ENCODE measurements at regions not wholly inside any gene's neighbourhood (a gene's known extent, or its start where the extent isn't known, plus 50 kb on each side); places are given as distances from the start of the nearest gene placed in this dataset.
"Not testable (repeated sequence)": the region's sequence is repeated elsewhere in the genome, so short reads cannot be mapped to it uniquely, and the experiment has no call there.

DNA sequence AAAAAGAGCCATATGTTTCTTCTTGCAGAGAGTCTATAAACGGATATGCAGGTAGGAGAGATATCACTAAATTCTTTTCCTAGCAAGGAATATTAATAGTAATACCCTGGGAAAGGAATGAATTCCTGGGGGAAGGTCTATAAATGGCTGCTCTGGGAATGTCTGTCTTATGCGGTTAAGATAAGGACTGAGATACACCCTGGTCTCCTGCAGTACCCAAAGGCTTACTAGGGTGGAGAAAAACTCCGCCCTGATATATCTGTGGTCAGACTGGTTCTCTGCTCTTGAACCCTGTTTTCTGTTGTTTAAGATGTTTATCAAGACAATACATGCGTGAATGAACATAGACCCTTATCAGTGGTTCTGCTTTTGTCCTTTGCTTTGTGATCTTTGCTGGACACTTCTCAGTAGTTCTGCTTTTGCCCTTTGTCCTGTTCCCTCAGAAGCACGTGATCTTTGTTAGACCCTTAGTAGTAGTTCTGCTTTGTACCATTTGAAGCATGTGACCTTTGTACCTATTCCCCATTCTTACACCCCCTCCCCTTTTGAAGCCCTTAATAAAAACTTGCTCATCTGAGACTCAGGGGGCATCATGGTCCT lies 173.1 kb upstream of the CCZ1B start:
- DNase-seq; H3K9me3 ChIP-seq (replicated peaks in 1 of 3); intact Hi-C loops (cut with DNase I); H3K4me1 ChIP-seq (replicated peaks in 1 of 2); H3K4me3 ChIP-seq; H3K27ac ChIP-seq; H3K36me3 ChIP-seq (replicated peaks in 1 of 2); H3K27me3 ChIP-seq: not testable (repeated sequence)
- WGBS, 4 donors: 70 to 84% (median 78%) methylated on average over 5 of the region's 5 CpGs

DNA sequence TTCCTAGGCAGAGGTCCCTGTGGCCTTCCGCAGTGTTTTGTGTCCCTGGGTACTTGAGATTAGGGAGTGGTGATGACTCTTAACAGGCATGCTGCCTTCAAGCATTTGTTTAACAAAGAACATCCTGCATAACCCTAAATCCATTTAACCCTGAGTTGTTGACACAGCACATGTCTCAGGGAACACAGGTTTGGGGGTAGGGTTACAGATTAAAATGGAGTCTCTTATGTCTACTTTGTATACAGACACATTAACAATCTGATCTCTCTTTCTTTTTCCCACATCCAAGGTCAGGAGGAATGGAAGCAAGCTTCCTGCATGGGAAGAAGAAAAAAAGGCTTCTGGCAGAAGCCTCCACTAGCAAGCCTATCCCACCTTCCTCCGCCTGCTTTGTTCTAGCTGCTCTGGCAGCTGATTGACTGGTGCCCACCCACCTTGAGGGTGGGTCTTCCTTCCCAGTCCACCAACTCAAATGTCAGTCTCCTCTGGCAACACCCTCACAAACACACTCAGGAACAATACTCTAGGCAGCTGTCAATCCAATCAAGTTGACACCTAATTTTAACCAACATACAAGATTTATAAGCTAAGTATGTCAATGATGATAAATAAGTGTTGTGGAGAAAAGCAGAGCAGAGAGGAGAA lies 176.5 kb upstream of the CCZ1B start:
- Histone ChIP-seq H3K9me3 (replicated peaks in 1 of 3) (no peaks in the 10 kb centered on the region), H3K36me3 (replicated peaks in 1 of 2) (no peaks in the 10 kb centered on the region), H3K27ac (no peak overlapping the region), H3K27me3 (no peaks in the 10 kb centered on the region), H3K4me1 (replicated peaks in 1 of 2) (no peaks in the 10 kb centered on the region), H3K4me3 (no peak overlapping the region)
- DNase-seq: no peak
- 77 to 93% (median 80%) methylated on average over 1 to 2 of the region's 2 CpGs for WGBS, 4 donors
- no peak for TF ChIP-seq POLR2A (IDR thresholded peaks at IDR 0.05)
- TF ChIP-seq CTCF (IDR thresholded peaks at IDR 0.05): no peak
- intact Hi-C loops (cut with DNase I): no loop called here

DNA sequence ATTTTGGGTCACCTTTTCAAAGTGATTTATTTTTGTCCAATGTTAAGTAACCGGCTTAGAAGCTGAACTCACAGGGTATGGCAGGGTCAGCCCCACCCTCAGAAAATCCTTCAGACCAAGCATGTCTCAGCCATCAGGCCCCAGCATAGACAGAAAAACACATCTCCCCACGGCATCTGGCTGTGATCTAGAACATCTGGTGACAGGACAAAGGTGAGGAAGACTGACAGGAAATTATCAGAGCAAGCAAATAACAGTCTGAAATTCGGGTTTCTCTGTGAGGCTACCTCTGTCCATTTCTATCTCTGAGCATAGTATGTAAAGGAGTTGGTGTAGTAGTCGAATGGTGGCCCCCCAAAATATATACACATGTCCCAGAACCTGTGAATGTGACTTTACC lies 177.0 kb upstream of the C1GALT1 start:
- Histone ChIP-seq H3K27ac (no peak overlapping the region), H3K36me3 (replicated peaks in 1 of 2) (no peaks in the 10 kb centered on the region), H3K4me1 (replicated peaks in 1 of 2) (no peaks in the 10 kb centered on the region), H3K4me3 (no peak overlapping the region), H3K9me3 (replicated peaks in 1 of 3) (no peaks in the 10 kb centered on the region), H3K27me3 (no peaks in the 10 kb centered on the region)
- 52 to 61% (median 55%) methylated on average over 4 of the region's 4 CpGs for WGBS, 4 donors
- DNase-seq: no peak
- TF ChIP-seq CTCF (IDR thresholded peaks at IDR 0.05): no peak
- TF ChIP-seq POLR2A (IDR thresholded peaks at IDR 0.05): no peak
- intact Hi-C loops (cut with DNase I): no loop called here

- H3K27me3 ChIP-seq; intact Hi-C loops (cut with DNase I); H3K4me3 ChIP-seq; H3K36me3 ChIP-seq (replicated peaks in 1 of 2); H3K27ac ChIP-seq; H3K4me1 ChIP-seq (replicated peaks in 1 of 2); DNase-seq; H3K9me3 ChIP-seq (replicated peaks in 1 of 3): not testable (repeated sequence)
- 88 to 94% (median 91%) methylated on average over 1 to 2 of the region's 2 CpGs for WGBS, 4 donors
Observed at GRCh38 chr7:7005949-7006348, 176.4 kb upstream of the C1GALT1 start.

GRCh38 chr7:7011241-7011640 lies 171.1 kb upstream of the C1GALT1 start:
- H3K27ac ChIP-seq; H3K9me3 ChIP-seq (replicated peaks in 1 of 3); H3K4me1 ChIP-seq (replicated peaks in 1 of 2); H3K27me3 ChIP-seq; H3K4me3 ChIP-seq; H3K36me3 ChIP-seq (replicated peaks in 1 of 2); intact Hi-C loops (cut with DNase I); DNase-seq: not testable (repeated sequence)
- WGBS, 4 donors: 70 to 85% (median 84%) methylated on average over 5 to 8 of the region's 8 CpGs

GRCh38 chr7:7011751-7012150 lies 170.6 kb upstream of the C1GALT1 start:
- H3K9me3 ChIP-seq (replicated peaks in 1 of 3); H3K4me3 ChIP-seq; H3K27ac ChIP-seq; H3K27me3 ChIP-seq; intact Hi-C loops (cut with DNase I); H3K4me1 ChIP-seq (replicated peaks in 1 of 2); DNase-seq; H3K36me3 ChIP-seq (replicated peaks in 1 of 2): not testable (repeated sequence)
- WGBS, 4 donors: 88 to 92% (median 90%) methylated on average over 6 to 7 of the region's 7 CpGs

Measured in adrenal gland (tissue), 9 donors.